OCI-LY7 (cell line): ENCODE measurements at regions not wholly inside any gene's neighbourhood (a gene's known extent, or its start where the extent isn't known, plus 50 kb on each side); places are given as distances from the start of the nearest gene placed in this dataset. TPM values are rescaled to one million over a fixed set of nuclear protein-coding genes. Genes with fewer than 3 reads are reported as not detected.

Source experiments
- BruUV-seq: library from RNA; stranded (reverse); fragments of 400-500 nt; replicated peaks from 2 replicates; lab custom pipeline; 2021; lab: Mats Ljungman, UMichigan
- CTCF ChIA-PET: fragments of 300-600 bp; sonication (Branson Sonifier 250); formaldehyde crosslinking; loops from one replicate; lab custom pipeline; 2022; ENCODE audit warnings: antibody characterized with exemption; ENCODE audit not compliant: unreplicated experiment; lab: Charles Lee
- POLR2A ChIA-PET: fragments of 300-600 bp; sonication (Branson Sonifier 250); formaldehyde crosslinking; loops from one replicate; lab custom pipeline; 2022; ENCODE audit warnings: antibody characterized with exemption; lab: Charles Lee
- DNase-seq: peaks from one replicate; pipeline ENCODE4 v3.0.0-alpha.2; 2015; ENCODE audit warnings: low spot score
- H2AFZ ChIP-seq: fragments of 200-600 bp; sonication (generic), shearing (Covaris generic); 2 replicates; pipeline ENCODE4 v1.6.1; 2014; ENCODE audit warnings: mild to moderate bottlenecking, antibody characterized with exemption, low read length, moderate library complexity
- H3K27ac ChIP-seq: fragments of 200-600 bp; sonication (generic); 2 replicates; pipeline ENCODE4 v1.5.1; 2014; ENCODE audit warnings: mixed run types, low read depth, mild to moderate bottlenecking, moderate library complexity, low read length, inconsistent platforms; ENCODE audit not compliant: poor library complexity, severe bottlenecking
- H3K36me3 ChIP-seq: fragments of 200-600 bp; sonication (generic); 2 replicates; pipeline ENCODE4 v1.6.1; 2014; ENCODE audit warnings: mild to moderate bottlenecking, antibody characterized with exemption, low read length, moderate library complexity, mixed read lengths; ENCODE audit not compliant: insufficient read depth
- H3K4me1 ChIP-seq: fragments of 200-600 bp; sonication (generic); 2 replicates; pipeline ENCODE4 v1.5.1; 2014; ENCODE audit warnings: mild to moderate bottlenecking, low read length; ENCODE audit not compliant: insufficient read depth, poor library complexity, severe bottlenecking
- H3K4me2 ChIP-seq: fragments of 200-600 bp; sonication (generic); 2 replicates; pipeline ENCODE4 v1.6.1; 2014; ENCODE audit warnings: mild to moderate bottlenecking, low read length
- H3K4me3 ChIP-seq: fragments of 200-600 bp; sonication (generic); 2 replicates; pipeline ENCODE4 v1.5.1; 2014; ENCODE audit warnings: mild to moderate bottlenecking, low read depth, low read length; ENCODE audit not compliant: poor library complexity, severe bottlenecking
- H3K79me2 ChIP-seq: fragments of 200-600 bp; sonication (generic); 2 replicates; pipeline ENCODE4 v1.6.1; 2016; ENCODE audit warnings: low read depth, mild to moderate bottlenecking, low read length, moderate library complexity, mixed read lengths; ENCODE audit not compliant: insufficient read depth
- H3K9me2 ChIP-seq: fragments of 200-600 bp; sonication (generic); 2 replicates; pipeline ENCODE4 v1.6.1; 2016; ENCODE audit warnings: mild to moderate bottlenecking, low read length, mixed read lengths; ENCODE audit not compliant: insufficient read depth
- H3K9me3 ChIP-seq: fragments of 200-600 bp; sonication (generic); 2 replicates; pipeline ENCODE4 v1.6.1; 2014; ENCODE audit warnings: mild to moderate bottlenecking, mixed run types, low read length, mixed read lengths
- H4K20me1 ChIP-seq: fragments of 200-600 bp; sonication (generic); 2 replicates; pipeline ENCODE4 v1.6.1; 2014; ENCODE audit warnings: mild to moderate bottlenecking, antibody characterized with exemption, low read length, moderate library complexity, mixed read lengths; ENCODE audit not compliant: insufficient read depth
- EZH2phosphoT487 ChIP-seq: fragments of 200-600 bp; sonication (generic); IDR thresholded peaks from 2 replicates; pipeline ENCODE4 v1.6.1; 2018; ENCODE audit warnings: low read depth, borderline replicate concordance, mild to moderate bottlenecking, mixed run types, antibody characterized with exemption, low read length, moderate library complexity, mixed read lengths
- intact Hi-C: fragments of 100-400 bp; cut with micrococcal nuclease; formaldehyde crosslinking; loops from one replicate; pipeline ENCODE4 v1.10.0; 2022; ENCODE audit not compliant: unreplicated experiment
- small RNA-seq: library from RNA; depleted of rRNA; stranded (forward); fragments of <200 nt; gene quantifications from one replicate; pipeline ENCODE3, GENCODE V24; 2014
- TF ChIP-seq, protein P1 (sequence below): fragments of 200-600 bp; sonication (generic); conservative IDR thresholded peaks from 2 replicates; pipeline ENCODE4 v1.5.1; 2014; ENCODE audit warnings: mild to moderate bottlenecking, antibody characterized with exemption, low read length, moderate library complexity, mixed read lengths

GRCh38 chr6:122347280-122347679 is 52.2 kb upstream of the HSF2 start:
- Histone ChIP-seq H3K79me2 (no peaks in the 10 kb centered on the region), H3K4me2 (no peak overlapping the region), H3K9me3 (no peaks in the 10 kb centered on the region), H3K9me2 (no peaks in the 10 kb centered on the region), H2AFZ (no peak overlapping the region), H4K20me1 (no peaks in the 10 kb centered on the region), H3K4me3 (no peak overlapping the region), H3K27ac (no peak overlapping the region), H3K36me3 (no peaks in the 10 kb centered on the region), H3K4me1 (no peaks in the 10 kb centered on the region)
- ChIA-PET CTCF (no interaction called here), POLR2A (interaction anchor here (1.2 kb wide), 1 partner anchor 31 kb away, joined by 3 read pairs; no protein-coding TSS in a partner anchor)
- no TSS peak for BruUV-seq
- DNase-seq: no peak
- intact Hi-C loops: no loop called here
- TF ChIP-seq, protein P1, sequence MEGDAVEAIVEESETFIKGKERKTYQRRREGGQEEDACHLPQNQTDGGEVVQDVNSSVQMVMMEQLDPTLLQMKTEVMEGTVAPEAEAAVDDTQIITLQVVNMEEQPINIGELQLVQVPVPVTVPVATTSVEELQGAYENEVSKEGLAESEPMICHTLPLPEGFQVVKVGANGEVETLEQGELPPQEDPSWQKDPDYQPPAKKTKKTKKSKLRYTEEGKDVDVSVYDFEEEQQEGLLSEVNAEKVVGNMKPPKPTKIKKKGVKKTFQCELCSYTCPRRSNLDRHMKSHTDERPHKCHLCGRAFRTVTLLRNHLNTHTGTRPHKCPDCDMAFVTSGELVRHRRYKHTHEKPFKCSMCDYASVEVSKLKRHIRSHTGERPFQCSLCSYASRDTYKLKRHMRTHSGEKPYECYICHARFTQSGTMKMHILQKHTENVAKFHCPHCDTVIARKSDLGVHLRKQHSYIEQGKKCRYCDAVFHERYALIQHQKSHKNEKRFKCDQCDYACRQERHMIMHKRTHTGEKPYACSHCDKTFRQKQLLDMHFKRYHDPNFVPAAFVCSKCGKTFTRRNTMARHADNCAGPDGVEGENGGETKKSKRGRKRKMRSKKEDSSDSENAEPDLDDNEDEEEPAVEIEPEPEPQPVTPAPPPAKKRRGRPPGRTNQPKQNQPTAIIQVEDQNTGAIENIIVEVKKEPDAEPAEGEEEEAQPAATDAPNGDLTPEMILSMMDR: no peak
- no peak for TF ChIP-seq EZH2phosphoT487

GRCh38 chr6:122347751-122348150 is 51.7 kb upstream of the HSF2 start:
- no peak overlapping the region for H3K4me3 ChIP-seq
- no TSS peak for BruUV-seq
- H2AFZ ChIP-seq: no peak overlapping the region
- CTCF ChIA-PET: no interaction called here
- TF ChIP-seq EZH2phosphoT487: no peak
- TF ChIP-seq, protein P1: no peak
- no peaks in the 10 kb centered on the region for H3K79me2 ChIP-seq
- intact Hi-C loops: no loop called here
- no peak for DNase-seq
- no peak overlapping the region for H3K27ac ChIP-seq
- H3K4me2 ChIP-seq: no peak overlapping the region
- no peaks in the 10 kb centered on the region for H3K36me3 ChIP-seq
- POLR2A ChIA-PET: interaction anchor here (1.2 kb wide), 1 partner anchor 32 kb away, joined by 3 read pairs; no protein-coding TSS in a partner anchor
- H4K20me1 ChIP-seq: no peaks in the 10 kb centered on the region
- no peaks in the 10 kb centered on the region for H3K9me2 ChIP-seq
- H3K4me1 ChIP-seq: no peaks in the 10 kb centered on the region
- H3K9me3 ChIP-seq: no peaks in the 10 kb centered on the region

Small RNA genes in the stretch of these regions (small RNA-seq; reads per million reads assigned to genes)
- gene AL603865.2: not detected
- 0.42 reads per million for gene RNU1-18P
- gene RNU2-8P: 0.63 reads per million, percentile 20 among the genes with 10 or more reads in this experiment
- gene RNU4-76P: not detected
